OCI-LY1 (cell line): ENCODE measurements at regions not wholly inside any gene's neighbourhood (a gene's known extent, or its start where the extent isn't known, plus 50 kb on each side); places are given as distances from the start of the nearest gene placed in this dataset.

Experiments used
- H2AFZ ChIP-seq: fragments of 200-600 bp; sonication (generic), shearing (Covaris generic); 2 replicates; pipeline ENCODE4 v1.6.0; 2014; ENCODE audit warnings: antibody characterized with exemption, mild to moderate bottlenecking, low read length
- H3F3A ChIP-seq: fragments of 200-600 bp; sonication (generic), shearing (Covaris generic); 2 replicates; pipeline ENCODE4 v1.6.0; 2014; ENCODE audit warnings: mild to moderate bottlenecking, antibody characterized with exemption, low read length, moderate library complexity; ENCODE audit not compliant: insufficient read depth
- H3K27ac ChIP-seq: fragments of 200-600 bp; sonication (generic); 2 replicates; pipeline ENCODE4 v1.5.1; 2014; ENCODE audit warnings: low read length, mixed run types, mild to moderate bottlenecking, low read depth; ENCODE audit not compliant: poor library complexity, severe bottlenecking
- H3K27me3 ChIP-seq: fragments of 200-600 bp; sonication (generic); 2 replicates; pipeline ENCODE4 v1.6.0; 2014; ENCODE audit warnings: antibody characterized with exemption, mild to moderate bottlenecking, low read length, moderate library complexity; ENCODE audit not compliant: insufficient read depth
- H3K36me3 ChIP-seq: fragments of 200-600 bp; sonication (generic); 2 replicates; pipeline ENCODE4 v1.6.1; 2014; ENCODE audit warnings: mild to moderate bottlenecking, antibody characterized with exemption, low read length, moderate library complexity, mixed read lengths; ENCODE audit not compliant: insufficient read depth
- H3K4me1 ChIP-seq: fragments of 200-600 bp; sonication (generic); 2 replicates; pipeline ENCODE4 v1.5.1; 2014; ENCODE audit warnings: mild to moderate bottlenecking, low read length, moderate library complexity; ENCODE audit not compliant: insufficient read depth, severe bottlenecking
- H3K4me2 ChIP-seq: fragments of 200-600 bp; sonication (generic), shearing (Covaris generic); 2 replicates; pipeline ENCODE4 v1.6.1; 2014; ENCODE audit warnings: low read length
- H3K4me3 ChIP-seq: fragments of 200-600 bp; sonication (generic); 2 replicates; pipeline ENCODE4 v1.5.1; 2014; ENCODE audit warnings: low read length, low read depth, mild to moderate bottlenecking, mixed read lengths; ENCODE audit not compliant: poor library complexity, severe bottlenecking
- H3K79me2 ChIP-seq: fragments of 200-600 bp; shearing (Covaris generic); 2 replicates; pipeline ENCODE4 v1.6.1; 2016; ENCODE audit warnings: mixed run types, low read length, mixed read lengths; ENCODE audit not compliant: insufficient read depth
- H3K9ac ChIP-seq: fragments of 200-600 bp; sonication (generic), shearing (Covaris generic); 2 replicates; pipeline ENCODE4 v1.6.1; 2014; ENCODE audit warnings: mild to moderate bottlenecking, low read length, mixed read lengths
- H3K9me2 ChIP-seq: fragments of 200-600 bp; sonication (generic), shearing (Covaris generic); 2 replicates; pipeline ENCODE4 v1.6.1; 2014; ENCODE audit warnings: low read depth, mild to moderate bottlenecking, low read length, mixed read lengths
- H3K9me3 ChIP-seq: fragments of 200-600 bp; shearing (Covaris generic); 2 replicates; pipeline ENCODE4 v1.6.1; 2014; ENCODE audit warnings: low read length, mixed read lengths
- H4K20me1 ChIP-seq: fragments of 200-600 bp; sonication (generic), shearing (Covaris generic); 2 replicates; pipeline ENCODE4 v1.6.0; 2016; ENCODE audit warnings: mild to moderate bottlenecking, low read length; ENCODE audit not compliant: insufficient read depth
- CTCF ChIP-seq: fragments of 200-600 bp; sonication (generic), shearing (Covaris generic); IDR thresholded peaks from 2 replicates; pipeline ENCODE4 v1.5.1; 2017; ENCODE audit warnings: mild to moderate bottlenecking, antibody characterized with exemption, low read length, moderate library complexity, mixed read lengths
- EZH2 ChIP-seq: fragments of 200-600 bp; sonication (generic), shearing (Covaris generic); IDR thresholded peaks from 2 replicates; pipeline ENCODE4 v1.8.0; 2017; ENCODE audit warnings: borderline replicate concordance, mixed run types, mild to moderate bottlenecking, antibody characterized with exemption, low read length, moderate library complexity, mixed read lengths

- no peaks in the 10 kb centered on the region for H3K4me1 ChIP-seq
- no peak overlapping the region for H3K4me2 ChIP-seq
- H3K79me2 ChIP-seq = no peaks in the 10 kb centered on the region
- no peak overlapping the region for H3K9ac ChIP-seq
- H2AFZ ChIP-seq = no peak overlapping the region
- H4K20me1 ChIP-seq = no peaks in the 10 kb centered on the region; the same call in 1 of the 2 replicates
- H3K36me3 ChIP-seq = no peaks in the 10 kb centered on the region
- H3K9me3 ChIP-seq = no peaks in the 10 kb centered on the region
- H3F3A ChIP-seq = no peaks in the 10 kb centered on the region
- peaks cover 2% of the 10 kb centered on the region; the same call in 1 of the 2 replicates for H3K9me2 ChIP-seq
- TF ChIP-seq EZH2 = no peak
- no peak for TF ChIP-seq CTCF
- no peaks in the 10 kb centered on the region for H3K27me3 ChIP-seq
- no peak overlapping the region for H3K27ac ChIP-seq
- H3K4me3 ChIP-seq = no peak overlapping the region
Measured at GRCh38 chr7:119007236-119007635, 782.7 kb downstream of the ANKRD7 start.

- H3K4me3 ChIP-seq = no peak overlapping the region
- no peaks in the 10 kb centered on the region for H4K20me1 ChIP-seq
- H2AFZ ChIP-seq = no peak overlapping the region
- no peaks in the 10 kb centered on the region for H3K79me2 ChIP-seq
- no peak overlapping the region for H3K27ac ChIP-seq
- no peak overlapping the region for H3K9ac ChIP-seq
- no peaks in the 10 kb centered on the region for H3K9me3 ChIP-seq
- H3K4me1 ChIP-seq = no peaks in the 10 kb centered on the region
- no peaks in the 10 kb centered on the region for H3K36me3 ChIP-seq
- no peaks in the 10 kb centered on the region for H3K27me3 ChIP-seq
- no peaks in the 10 kb centered on the region for H3F3A ChIP-seq
- H3K4me2 ChIP-seq = no peak overlapping the region
- TF ChIP-seq EZH2 (no peak), CTCF (no peak)
- no peaks in the 10 kb centered on the region for H3K9me2 ChIP-seq
Measured at GRCh38 chr7:119010635-119011034, 786.1 kb downstream of the ANKRD7 start.

- Histone ChIP-seq H3K4me1 (no peaks in the 10 kb centered on the region), H4K20me1 (no peaks in the 10 kb centered on the region), H3K9me3 (no peaks in the 10 kb centered on the region), H2AFZ (no peak overlapping the region), H3F3A (no peaks in the 10 kb centered on the region), H3K4me2 (no peak overlapping the region), H3K36me3 (no peaks in the 10 kb centered on the region), H3K9ac (no peak overlapping the region), H3K79me2 (no peaks in the 10 kb centered on the region), H3K27ac (no peak overlapping the region), H3K27me3 (no peaks in the 10 kb centered on the region), H3K4me3 (no peak overlapping the region), H3K9me2 (no peaks in the 10 kb centered on the region; the same call in 1 of the 2 replicates)
- TF ChIP-seq CTCF (no peak), EZH2 (no peak)
Measured at GRCh38 chr7:119026391-119026790, 801.9 kb downstream of the ANKRD7 start.
